H1 (cell line): ENCODE measurements at regions not wholly inside any gene's neighbourhood (a gene's known extent, or its start where the extent isn't known, plus 50 kb on each side); places are given as distances from the start of the nearest gene placed in this dataset.

Experiments
- CTCF ChIA-PET: fragments of 300-600 bp; sonication (Branson Sonifier 250); formaldehyde crosslinking; loops from one replicate; lab custom pipeline; 2021; ENCODE audit not compliant: partially characterized antibody; lab: Charles Lee
- POLR2A ChIA-PET: fragments of 300-600 bp; sonication (Branson Sonifier 250); formaldehyde crosslinking; loops from one replicate; lab custom pipeline; 2021; ENCODE audit warnings: inconsistent platforms; ENCODE audit not compliant: partially characterized antibody; lab: Charles Lee
- DNase-seq, 2 experiments: peaks; one replicate each; pipeline versions ENCODE4 v3.0.0 to v3.0.0-alpha.2; 2010 to 2022; ENCODE audit warnings: low spot score in 2 of 2, low read depth in 1 of 2, mixed read lengths in 1 of 2
- FAIRE-seq: peaks from 2 replicates; lab custom pipeline; 2011; peaks lifted over from hg19 to GRCh38; lab: Jason Lieb, UNC
- H2AFZ ChIP-seq: 2 replicates; pipeline ENCODE4 v1.8.1; 2012; ENCODE audit warnings: low read length, inconsistent platforms
- H2AK5ac ChIP-seq: 2 replicates; pipeline ENCODE4 v1.6.1; 2013; ENCODE audit warnings: low read depth, low read length
- H2BK120ac ChIP-seq: replicated peaks from 2 replicates; pipeline ENCODE3; 2013; ENCODE audit warnings: low read depth, low read length, inconsistent platforms
- H2BK12ac ChIP-seq: 2 replicates; pipeline ENCODE4 v1.6.1; 2013; ENCODE audit warnings: low read depth, low read length
- H2BK15ac ChIP-seq: 2 replicates; pipeline ENCODE4 v1.6.1; 2013; ENCODE audit warnings: low read length
- H2BK20ac ChIP-seq: 2 replicates; pipeline ENCODE4 v1.6.1; 2013; ENCODE audit warnings: low read length
- H2BK5ac ChIP-seq: 2 replicates; pipeline ENCODE4 v1.6.1; 2013; ENCODE audit warnings: low read depth, low read length
- H3K14ac ChIP-seq: 2 replicates; pipeline ENCODE4 v1.6.1; 2013; ENCODE audit warnings: inconsistent platforms; ENCODE audit not compliant: insufficient read length
- H3K18ac ChIP-seq: 2 replicates; pipeline ENCODE4 v1.6.1; 2013; ENCODE audit warnings: low read length; ENCODE audit errors: extremely low read depth
- H3K23ac ChIP-seq: 2 replicates; pipeline ENCODE4 v1.6.1; 2013; ENCODE audit warnings: inconsistent platforms; ENCODE audit not compliant: insufficient read length
- H3K23me2 ChIP-seq: 2 replicates; pipeline ENCODE4 v1.6.1; 2013; ENCODE audit warnings: low read depth, low read length
- H3K27ac ChIP-seq: 2 replicates; pipeline ENCODE4 v1.6.1; 2011; ENCODE audit warnings: low read depth, low read length, inconsistent platforms
- H3K27me3 ChIP-seq, 4 experiments: replicated peaks in 1 of 4; 1 replicate in 1 of 4; 2 replicates in 3 of 4; pipeline versions ENCODE4 v1.6.1 to v1.8.1; 2011 to 2013; ENCODE audit warnings: low read length in 3 of 4, mild to moderate bottlenecking in 3 of 4, inconsistent platforms in 2 of 4, mixed read lengths in 2 of 4, moderate library complexity in 1 of 4; ENCODE audit not compliant: control insufficient read depth in 3 of 4, insufficient read depth in 3 of 4; ENCODE audit errors: extremely low read depth in 1 of 4
- H3K36me3 ChIP-seq, 4 experiments: 2 replicates each; pipeline versions ENCODE4 v1.6.1 to v1.8.1; 2011 to 2013; ENCODE audit warnings: mild to moderate bottlenecking in 4 of 4, low read length in 3 of 4, moderate library complexity in 2 of 4, control low read depth in 1 of 4, inconsistent platforms in 1 of 4; ENCODE audit not compliant: insufficient read depth in 4 of 4, control insufficient read depth in 2 of 4
- H3K4ac ChIP-seq: replicated peaks from 2 replicates; pipeline ENCODE3; 2013; ENCODE audit warnings: low read length, low read depth, mixed read lengths, inconsistent platforms; ENCODE audit not compliant: insufficient read length
- H3K4me1 ChIP-seq, 4 experiments: replicated peaks in 1 of 4; 1 replicate in 1 of 4; 2 replicates in 3 of 4; pipeline versions ENCODE4 v1.6.1 to v1.8.1; 2011 to 2013; ENCODE audit warnings: low read length in 3 of 4, inconsistent platforms in 2 of 4, mixed read lengths in 1 of 4; ENCODE audit not compliant: insufficient read depth in 4 of 4, control insufficient read depth in 3 of 4
- H3K4me2 ChIP-seq, 2 experiments: 2 replicates each; pipeline versions ENCODE4 v1.6.1 to v1.8.1; 2011 to 2013; ENCODE audit warnings: low read depth in 2 of 2, low read length in 2 of 2, control low read depth in 1 of 2, inconsistent platforms in 1 of 2, mild to moderate bottlenecking in 1 of 2; ENCODE audit not compliant: insufficient read depth in 1 of 2
- H3K4me3 ChIP-seq, 4 experiments: fragments of 200-600, 300-600 bp in 1 of 4; sonication (generic), shearing (Covaris generic), sonication (Bioruptor Twin) in 1 of 4; 2 replicates each; pipeline versions ENCODE4 v1.5.1 to v1.8.1; 2011 to 2016; ENCODE audit warnings: low read length in 4 of 4, low read depth in 3 of 4, control low read depth in 2 of 4, inconsistent platforms in 2 of 4, mild to moderate bottlenecking in 2 of 4, mixed read lengths in 1 of 4, moderate library complexity in 1 of 4; ENCODE audit not compliant: insufficient read depth in 2 of 4; ENCODE audit errors: extremely low read depth in 1 of 4
- H3K56ac ChIP-seq: replicated peaks from 2 replicates; pipeline ENCODE3; 2013; ENCODE audit warnings: low read depth, mild to moderate bottlenecking, mixed read lengths, low read length, inconsistent platforms; ENCODE audit not compliant: insufficient read length
- H3K79me1 ChIP-seq: 2 replicates; pipeline ENCODE4 v1.6.1; 2013; ENCODE audit warnings: low read depth, low read length, control low read depth
- H3K79me2 ChIP-seq, 2 experiments: 2 replicates each; pipeline versions ENCODE4 v1.6.1 to v1.8.1; 2012 to 2013; ENCODE audit warnings: low read length in 2 of 2, mild to moderate bottlenecking in 2 of 2, inconsistent platforms in 1 of 2; ENCODE audit not compliant: insufficient read depth in 2 of 2, control insufficient read depth in 1 of 2
- H3K9ac ChIP-seq, 4 experiments: replicated peaks in 1 of 4; 1 replicate in 1 of 4; 2 replicates in 3 of 4; pipeline versions ENCODE4 v1.6.1 to v1.8.1; 2011 to 2013; ENCODE audit warnings: low read depth in 3 of 4, low read length in 3 of 4, control low read depth in 2 of 4, mild to moderate bottlenecking in 2 of 4, moderate library complexity in 2 of 4, inconsistent platforms in 1 of 4; ENCODE audit errors: extremely low read depth in 1 of 4
- H3K9me3 ChIP-seq, 2 experiments: 2 replicates each; pipeline versions ENCODE4 v1.6.1 to v1.8.1; 2012 to 2013; ENCODE audit warnings: mild to moderate bottlenecking in 2 of 2, moderate library complexity in 2 of 2, control low read depth in 1 of 2, inconsistent platforms in 1 of 2, low read depth in 1 of 2, low read length in 1 of 2, mixed read lengths in 1 of 2; ENCODE audit not compliant: insufficient read depth in 2 of 2
- H4K20me1 ChIP-seq, 2 experiments: replicated peaks in 1 of 2; 2 replicates each; pipeline versions ENCODE3 to v1.8.1; 2011 to 2013; ENCODE audit warnings: inconsistent platforms in 2 of 2, low read length in 2 of 2, mild to moderate bottlenecking in 1 of 2; ENCODE audit not compliant: insufficient read depth in 2 of 2, control insufficient read depth in 1 of 2
- H4K5ac ChIP-seq: 2 replicates; pipeline ENCODE4 v1.6.1; 2013; ENCODE audit warnings: low read length, low read depth, mixed read lengths, inconsistent platforms; ENCODE audit not compliant: insufficient read length
- H4K8ac ChIP-seq: 2 replicates; pipeline ENCODE4 v1.8.0; 2013; ENCODE audit warnings: mild to moderate bottlenecking, moderate library complexity, low read length, inconsistent platforms; ENCODE audit not compliant: insufficient read depth; ENCODE audit errors: extremely low read depth
- H4K91ac ChIP-seq: replicated peaks from 2 replicates; pipeline ENCODE3; 2013; ENCODE audit warnings: low read length, mixed read lengths, inconsistent platforms; ENCODE audit not compliant: insufficient read length
- GABPA ChIP-seq: IDR thresholded peaks from 2 replicates; pipeline ENCODE4 v1.6.1; 2011; ENCODE audit warnings: mild to moderate bottlenecking, low read length, moderate library complexity, borderline replicate concordance; ENCODE audit not compliant: insufficient read depth
- MAX ChIP-seq: IDR thresholded peaks from 2 replicates; pipeline ENCODE4 v1.6.1; 2012; ENCODE audit warnings: inconsistent platforms
- TAF7 ChIP-seq: optimal IDR thresholded peaks from 2 replicates; pipeline ENCODE3; 2011; ENCODE audit warnings: low read depth, mild to moderate bottlenecking, inconsistent platforms, low read length, moderate library complexity, borderline replicate concordance
- WGBS, 2 experiments: shearing (Covaris generic) in 1 of 2; methylation state at CpG; one replicate each; pipeline versions ENCODE4 v1.1.6 to v1.1.7; 2013 to 2015; ENCODE audit warnings: low lambda C conversion rate in 2 of 2, mixed read lengths in 2 of 2, inconsistent platforms in 1 of 2, low coverage in 1 of 2, missing lambda C conversion rate in 1 of 2; ENCODE audit not compliant: insufficient replicate concordance in 2 of 2, insufficient coverage in 1 of 2, insufficient read length in 1 of 2; ENCODE audit errors: extremely low coverage in 1 of 2, missing lambda C conversion rate in 1 of 2; 5-methylcytosine and 5-hydroxymethylcytosine counted together

DNA sequence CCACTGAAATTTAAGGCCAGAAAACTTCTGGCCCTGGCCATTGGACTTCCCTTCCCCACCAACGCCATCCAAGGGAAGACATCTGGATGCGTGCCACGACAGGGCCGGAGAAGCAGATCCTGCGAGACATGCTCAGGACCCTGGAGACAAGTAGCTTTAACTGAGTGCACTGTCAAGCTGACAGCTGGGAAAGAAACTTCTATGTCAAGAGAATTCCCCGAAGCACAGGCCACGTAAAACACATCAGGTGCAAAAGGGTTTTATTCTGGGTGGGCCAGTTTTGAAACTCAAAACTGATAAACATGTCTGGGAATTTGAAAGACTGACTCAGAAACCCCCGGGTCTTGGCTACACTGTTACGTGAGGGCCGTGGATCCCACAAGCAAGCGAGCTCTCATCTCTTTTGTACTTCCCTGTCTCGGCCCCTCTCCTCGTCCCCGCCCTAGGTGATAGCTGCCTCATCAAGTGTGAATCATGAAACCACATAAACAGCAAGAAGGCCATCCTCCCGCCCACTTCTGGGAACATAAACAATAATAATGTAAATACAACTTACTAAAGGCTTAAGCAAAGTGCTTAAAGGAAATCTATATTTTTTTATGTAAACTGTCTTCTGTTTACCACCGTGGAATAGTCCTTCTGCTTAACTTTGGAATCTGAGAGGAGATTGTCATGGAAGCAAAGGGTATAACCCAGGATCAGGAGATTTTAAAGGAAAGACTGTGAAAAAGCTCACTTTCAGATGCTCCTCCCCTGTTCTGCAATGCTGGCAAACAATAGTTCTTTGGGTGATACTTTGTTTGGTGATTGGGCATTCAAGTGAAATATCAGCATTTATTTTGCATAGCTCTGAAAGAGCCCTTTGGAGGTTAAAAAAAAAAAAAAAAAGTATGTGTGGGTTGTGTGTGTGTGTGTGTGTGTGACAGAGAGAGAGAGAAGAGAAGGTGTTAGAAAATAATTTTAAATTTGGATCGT lies 406.0 kb upstream of the MAF start:
- Histone ChIP-seq H4K20me1 (no peaks in the 10 kb centered on the region), H3K36me3 (no peaks in the 10 kb centered on the region), H3K23me2 (peaks cover 3% of the 10 kb centered on the region; the same call in 1 of the 2 replicates), H2BK15ac (no peak overlapping the region), H4K5ac (no peak overlapping the region), H2BK120ac (no peak overlapping the region), H4K91ac (no peak overlapping the region), H3K27ac (no peak overlapping the region), H4K8ac (peak overlapping the region; percentile 46; the same call in 1 of the 2 replicates), H3K27me3 (no peaks in the 10 kb centered on the region), H3K23ac (no peak overlapping the region), H3K56ac (no peak overlapping the region), H3K4ac (no peak overlapping the region), H3K79me2 (no peaks in the 10 kb centered on the region), H2BK20ac (no peak overlapping the region), H3K79me1 (no peaks in the 10 kb centered on the region), H2BK5ac (no peak overlapping the region), H2AK5ac (no peak overlapping the region), H2BK12ac (no peak overlapping the region), H3K14ac (no peak overlapping the region), H3K4me2 (no peak overlapping the region), H3K9me3 (no peaks in the 10 kb centered on the region), H3K4me3 (no peak overlapping the region), H3K18ac (no peak overlapping the region), H3K9ac (no peak overlapping the region), H2AFZ (no peak overlapping the region), H3K4me1 (peaks cover 0 to 2% (median 0%) of the 10 kb centered on the region in 4 experiments; a peak in 2 of 7 replicates)
- DNase-seq (no peak), FAIRE-seq (no peak)
- no peak for TF ChIP-seq TAF7
- no peak for TF ChIP-seq GABPA
- TF ChIP-seq MAX, result no peak
- ChIA-PET POLR2A (no interaction called here), CTCF (interaction anchor here (0.6 to 1.5 kb wide), 3 partner anchors 9 to 670 kb away, joined by 3 to 8 read pairs (median 4); no protein-coding TSS in a partner anchor)
- 91% methylated on average over 17 of the region's 17 CpGs; no CpG with 5 or more reads in 1 of the 2 experiments for WGBS, 2 experiments
